K562 (cell line): ENCODE measurements at regions not wholly inside any gene's neighbourhood (a gene's known extent, or its start where the extent isn't known, plus 50 kb on each side); places are given as distances from the start of the nearest gene placed in this dataset.

Experiments used
- CREB3L1 ChIP-seq: fragments of 450-650 bp; IDR thresholded peaks from 2 replicates; pipeline ENCODE4 v1.6.1; 2014; ENCODE audit warnings: low read depth, mild to moderate bottlenecking, moderate library complexity, borderline replicate concordance
- CREBBP ChIP-seq: IDR thresholded peaks from one replicate; pipeline ENCODE4 v1.6.1; 2012; ENCODE audit warnings: low read depth, mild to moderate bottlenecking, control low read depth, inconsistent platforms, low read length
- DACH1 ChIP-seq: fragments of 450-650 bp; IDR thresholded peaks from 2 replicates; pipeline ENCODE4 v1.6.1; 2018; ENCODE audit not compliant: partially characterized antibody
- FOXA1 ChIP-seq: fragments of 450-650 bp; IDR thresholded peaks from 2 replicates; pipeline ENCODE4 v1.6.1; 2016; ENCODE audit warnings: mild to moderate bottlenecking, borderline replicate concordance
- FOXK2 ChIP-seq, 2 experiments: fragments of 450-650 bp; IDR thresholded peaks in 1 of 2; conservative IDR thresholded peaks in 1 of 2; 2 replicates each; pipeline ENCODE4 v1.6.1; 2016; ENCODE audit warnings: low read depth in 2 of 2, mild to moderate bottlenecking in 1 of 2
- NR0B1 ChIP-seq: fragments of 450-650 bp; IDR thresholded peaks from one replicate; pipeline ENCODE4 v1.6.1; 2018; ENCODE audit warnings: mild to moderate bottlenecking, moderate library complexity; ENCODE audit not compliant: partially characterized antibody
- POLR3G ChIP-seq: IDR thresholded peaks from 2 replicates; pipeline ENCODE4 v1.6.1; 2011; ENCODE audit not compliant: insufficient read length, insufficient replicate concordance; ENCODE audit errors: extremely low read depth
- RFX5 ChIP-seq: IDR thresholded peaks from 2 replicates; pipeline ENCODE4 v1.6.1; 2011; ENCODE audit warnings: low read depth, mild to moderate bottlenecking, improper control_type of control experiment, low read length
- THRA ChIP-seq: fragments of 450-650 bp; IDR thresholded peaks from 2 replicates; pipeline ENCODE4 v1.6.1; 2017; ENCODE audit warnings: mild to moderate bottlenecking, moderate library complexity
- TSHZ1 ChIP-seq: fragments of 250-450 bp; sonication (Bioruptor Pico); IDR thresholded peaks from 2 replicates; pipeline ENCODE4 v1.4.0; 2020; ENCODE audit warnings: mild to moderate bottlenecking, moderate library complexity
- ZNF324 ChIP-seq: fragments of 250-450 bp; sonication (Bioruptor Pico); IDR thresholded peaks from 2 replicates; pipeline ENCODE4 v1.4.0; 2020; ENCODE audit warnings: mild to moderate bottlenecking
- TF ChIP-seq, protein P1 (sequence below): fragments of 450-650 bp; formaldehyde crosslinking; IDR thresholded peaks from 2 replicates; pipeline ENCODE4 v1.4.0; 2022; ENCODE audit warnings: missing genetic modification characterization

GRCh38 chr1:30315185-30315960 is 408.0 kb downstream of the MATN1 start (continued):
- no peak for TF ChIP-seq CREBBP
- no peak for TF ChIP-seq CREB3L1
- no peak for TF ChIP-seq THRA
- TF ChIP-seq, protein P1, sequence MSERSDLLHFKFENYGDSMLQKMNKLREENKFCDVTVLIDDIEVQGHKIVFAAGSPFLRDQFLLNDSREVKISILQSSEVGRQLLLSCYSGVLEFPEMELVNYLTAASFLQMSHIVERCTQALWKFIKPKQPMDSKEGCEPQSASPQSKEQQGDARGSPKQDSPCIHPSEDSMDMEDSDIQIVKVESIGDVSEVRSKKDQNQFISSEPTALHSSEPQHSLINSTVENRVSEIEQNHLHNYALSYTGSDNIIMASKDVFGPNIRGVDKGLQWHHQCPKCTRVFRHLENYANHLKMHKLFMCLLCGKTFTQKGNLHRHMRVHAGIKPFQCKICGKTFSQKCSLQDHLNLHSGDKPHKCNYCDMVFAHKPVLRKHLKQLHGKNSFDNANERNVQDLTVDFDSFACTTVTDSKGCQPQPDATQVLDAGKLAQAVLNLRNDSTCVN (CRISPR knock-in tag), result no peak
- no peak for TF ChIP-seq POLR3G
- no peak for TF ChIP-seq NR0B1
- TF ChIP-seq ZNF324 (CRISPR knock-in tag), result no peak
- no peak for TF ChIP-seq FOXK2 (conservative IDR thresholded peaks at IDR 0.05 in 1 of 2, IDR thresholded peaks at IDR 0.05 in 1 of 2; ENCODE audit: low read depth in 2 of 2)
- peak; percentile 95 for TF ChIP-seq RFX5
- TF ChIP-seq DACH1, result peak; percentile 67
- no peak for TF ChIP-seq TSHZ1 (CRISPR knock-in tag)
- no peak for TF ChIP-seq FOXA1
